SK-N-MC (cell line): ENCODE measurements at regions not wholly inside any gene's neighbourhood (a gene's known extent, or its start where the extent isn't known, plus 50 kb on each side); places are given as distances from the start of the nearest gene placed in this dataset.

Experiments used
- DNase-seq: peaks from one replicate; pipeline ENCODE4 v3.0.0-alpha.2; 2011; ENCODE audit warnings: low read depth, low spot score
- H3K27ac ChIP-seq: fragments of 200-600 bp; sonication (generic); 2 replicates; pipeline ENCODE4 v1.5.1; 2016; ENCODE audit warnings: mixed run types
- H3K36me3 ChIP-seq: fragments of 200-600 bp; sonication (generic); 2 replicates; pipeline ENCODE4 v1.6.1; 2017; ENCODE audit warnings: antibody characterized with exemption, low read length, mixed read lengths; ENCODE audit not compliant: insufficient read depth
- H3K4me3 ChIP-seq: fragments of 200-600 bp; sonication (generic); 2 replicates; pipeline ENCODE4 v1.5.1; 2016
- H3K9ac ChIP-seq: fragments of 200-600 bp; sonication (generic); 2 replicates; pipeline ENCODE4 v1.8.0; 2017; ENCODE audit warnings: mixed run types, mixed read lengths; ENCODE audit not compliant: insufficient read length
- H3K9me3 ChIP-seq: fragments of 200-600 bp; sonication (generic); 2 replicates; pipeline ENCODE4 v1.6.1; 2017; ENCODE audit warnings: low read depth, mild to moderate bottlenecking, antibody characterized with exemption, low read length, moderate library complexity, mixed read lengths
- EZH2 ChIP-seq: fragments of 200-600 bp; sonication (generic); IDR thresholded peaks from one replicate; pipeline ENCODE4 v1.6.1; 2017; ENCODE audit warnings: antibody characterized with exemption
- FOXP2 ChIP-seq: optimal IDR thresholded peaks from 2 replicates; pipeline ENCODE3; 2011; ENCODE audit warnings: mild to moderate bottlenecking, moderate library complexity; ENCODE audit not compliant: insufficient read depth; ENCODE audit errors: extremely low read length, control extremely low read depth
- POLR2AphosphoS5 ChIP-seq: IDR thresholded peaks from 2 replicates; pipeline ENCODE4 v1.6.1; 2012; ENCODE audit warnings: mild to moderate bottlenecking, low read depth, low read length, borderline replicate concordance

- Histone ChIP-seq H3K9ac (no peak overlapping the region), H3K9me3 (no peaks in the 10 kb centered on the region), H3K36me3 (no peaks in the 10 kb centered on the region), H3K4me3 (no peak overlapping the region), H3K27ac (no peak overlapping the region)
- TF ChIP-seq EZH2, result no peak
- TF ChIP-seq FOXP2, result no peak
- no peak for TF ChIP-seq POLR2AphosphoS5
- DNase-seq, result no peak
Observed at GRCh38 chr4:112859456-112860184, 189.8 kb upstream of the ANK2 start.

DNA sequence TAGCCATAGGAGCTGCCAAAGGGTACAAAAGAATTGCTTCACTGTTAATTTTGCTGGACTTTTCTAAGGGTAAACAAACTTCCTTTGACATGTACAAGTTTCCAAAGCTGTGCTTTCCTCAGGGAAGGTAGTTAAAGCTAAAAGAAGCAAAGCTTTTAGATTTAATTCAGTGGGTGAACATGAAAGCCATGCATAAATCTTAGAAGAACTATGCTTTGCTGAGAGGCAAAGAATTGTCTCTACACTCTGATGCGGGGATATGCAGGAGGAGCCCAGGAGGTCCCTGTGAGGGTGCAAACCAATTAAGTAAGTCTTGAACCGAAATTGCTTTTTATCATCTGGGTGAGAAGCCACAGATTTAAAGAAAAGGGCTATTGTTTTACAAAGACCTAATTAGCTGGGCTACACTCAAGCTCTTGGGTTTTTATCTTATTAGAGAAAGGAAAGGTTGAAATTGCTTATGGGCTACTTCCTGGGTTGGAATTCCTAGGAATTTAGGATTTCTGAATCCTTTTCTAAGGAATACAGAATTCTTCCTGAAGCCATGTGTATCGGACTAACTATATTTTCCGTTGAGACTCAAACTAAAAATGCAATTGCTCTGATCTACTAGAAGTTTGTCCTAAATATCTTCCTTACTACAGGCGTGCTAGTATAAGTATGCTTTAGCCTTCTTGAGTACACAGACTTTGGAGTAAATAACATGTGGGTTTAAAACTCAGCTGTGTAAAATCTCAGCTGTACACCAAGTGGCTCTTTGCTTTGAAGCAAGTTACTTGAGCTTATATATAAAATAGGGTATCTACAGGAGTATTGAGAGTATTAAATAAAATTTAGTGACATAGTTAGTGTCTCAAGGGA lies 188.4 kb upstream of the ANK2 start:
- Histone ChIP-seq H3K9ac (no peak overlapping the region), H3K27ac (no peak overlapping the region), H3K4me3 (no peak overlapping the region), H3K36me3 (no peaks in the 10 kb centered on the region), H3K9me3 (no peaks in the 10 kb centered on the region)
- TF ChIP-seq POLR2AphosphoS5, result no peak
- no peak for TF ChIP-seq EZH2
- no peak for TF ChIP-seq FOXP2
- no peak for DNase-seq

- no peaks in the 10 kb centered on the region for H3K36me3 ChIP-seq
- peak overlapping the region; percentile 10; the same call in 1 of the 2 replicates for H3K4me3 ChIP-seq
- no peak for TF ChIP-seq EZH2
- TF ChIP-seq POLR2AphosphoS5, result no peak
- no peak overlapping the region for H3K9ac ChIP-seq
- no peak for DNase-seq
- H3K9me3 ChIP-seq, result peaks cover 5% of the 10 kb centered on the region; the same call in 1 of the 2 replicates
- H3K27ac ChIP-seq, result peak overlapping the region; percentile 60
Observed at GRCh38 chr4:112861691-112862674, 187.5 kb upstream of the ANK2 start.

GRCh38 chr4:112865443-112865842 lies 184.0 kb upstream of the ANK2 start:
- Histone ChIP-seq H3K27ac (no peak overlapping the region), H3K9me3 (peaks cover 5% of the 10 kb centered on the region; the same call in 1 of the 2 replicates), H3K36me3 (no peaks in the 10 kb centered on the region), H3K9ac (no peak overlapping the region), H3K4me3 (no peak overlapping the region)
- no peak for DNase-seq
- no peak for TF ChIP-seq FOXP2
- TF ChIP-seq EZH2, result no peak
- TF ChIP-seq POLR2AphosphoS5, result no peak

GRCh38 chr4:112876316-112876715 lies 173.1 kb upstream of the ANK2 start:
- H3K9me3 ChIP-seq, result no peaks in the 10 kb centered on the region
- TF ChIP-seq EZH2 (no peak), FOXP2 (no peak), POLR2AphosphoS5 (no peak)

DNA sequence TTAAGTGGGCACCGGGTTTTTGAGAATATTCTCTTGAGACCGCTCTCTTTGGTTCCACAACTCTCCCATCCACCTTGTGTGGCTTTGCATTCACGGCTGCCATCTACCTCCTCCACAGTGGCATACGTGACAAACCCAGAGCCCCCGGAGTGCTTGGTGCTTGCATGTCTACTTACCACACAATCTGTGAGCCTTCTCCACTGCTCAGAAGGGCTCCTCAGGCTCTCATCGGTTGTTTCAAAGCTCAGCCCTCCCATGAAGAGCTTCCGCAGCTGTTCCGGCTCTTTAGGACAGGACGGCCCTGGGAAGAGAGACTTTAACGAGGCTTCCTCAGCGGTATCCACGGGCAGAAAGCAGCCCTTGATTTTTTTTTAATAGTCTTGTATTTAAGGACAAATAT lies 167.6 kb upstream of the ANK2 start:
- no peaks in the 10 kb centered on the region for H3K36me3 ChIP-seq
- H3K4me3 ChIP-seq, result peak overlapping the region; percentile 65
- H3K9me3 ChIP-seq, result no peaks in the 10 kb centered on the region
- TF ChIP-seq POLR2AphosphoS5 (no peak), FOXP2 (no peak), EZH2 (no peak)
- peak overlapping the region; percentile 38; the same call in 1 of the 2 replicates for H3K27ac ChIP-seq
- H3K9ac ChIP-seq, result peak overlapping the region; percentile 49
- DNase-seq, result no peak

More at GRCh38 chr4:112876316-112876715, 173.1 kb upstream of the ANK2 start:
- Histone ChIP-seq H3K36me3 (no peaks in the 10 kb centered on the region), H3K4me3 (no peak overlapping the region), H3K9ac (no peak overlapping the region), H3K27ac (no peak overlapping the region)
- DNase-seq, result no peak

DNA sequence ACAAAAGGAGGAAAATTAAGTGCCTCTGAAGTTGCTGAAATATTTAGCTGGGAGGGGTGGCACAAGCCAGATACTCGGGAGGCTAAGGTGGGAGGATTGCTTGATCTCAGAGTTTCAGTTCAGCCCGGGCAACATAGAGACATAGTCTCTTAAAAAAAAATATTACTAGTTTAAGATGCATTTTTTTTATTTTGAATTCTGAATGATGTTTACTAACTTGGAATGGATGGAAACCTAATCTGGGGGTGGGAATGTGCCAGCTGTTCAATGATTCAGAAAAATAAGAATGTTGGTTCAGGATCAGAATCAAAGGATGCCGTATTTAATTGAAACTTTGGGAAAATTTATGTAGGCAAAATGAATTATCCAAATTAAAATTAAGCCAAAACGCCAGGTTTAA lies 167.2 kb upstream of the ANK2 start:
- Histone ChIP-seq H3K9ac (peak overlapping the region; percentile 49), H3K4me3 (peak overlapping the region; percentile 65), H3K36me3 (no peaks in the 10 kb centered on the region), H3K27ac (peak overlapping the region; percentile 38; the same call in 1 of the 2 replicates), H3K9me3 (no peaks in the 10 kb centered on the region)
- DNase-seq, result no peak
- TF ChIP-seq EZH2, result no peak
- no peak for TF ChIP-seq FOXP2
- TF ChIP-seq POLR2AphosphoS5, result no peak
